ENCODE measurements at regions not wholly inside any gene's neighbourhood (a gene's known extent, or its start where the extent isn't known, plus 50 kb on each side); places are given as distances from the start of the nearest gene placed in this dataset.

DNA sequence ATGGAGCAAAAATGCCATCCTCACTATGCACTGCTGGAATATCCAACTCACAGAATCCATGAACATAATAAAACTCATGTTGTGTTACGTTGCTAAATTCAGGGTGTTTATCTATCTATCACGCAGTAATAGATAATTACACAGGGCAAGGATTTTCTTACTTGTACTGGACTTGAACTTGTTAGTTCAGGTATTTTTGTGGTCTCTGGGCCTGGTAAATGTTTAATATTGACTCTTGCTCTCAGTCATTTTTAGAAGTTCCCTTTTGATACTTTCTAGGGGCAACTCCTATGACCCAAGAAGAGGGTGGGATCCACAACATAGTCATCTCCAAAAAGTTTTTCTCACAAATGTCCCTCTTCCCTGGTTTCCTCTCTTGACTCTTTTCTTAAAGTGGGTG lies 522.4 kb upstream of the IGFBP7 start:
- TF ChIP-seq, protein P1, sequence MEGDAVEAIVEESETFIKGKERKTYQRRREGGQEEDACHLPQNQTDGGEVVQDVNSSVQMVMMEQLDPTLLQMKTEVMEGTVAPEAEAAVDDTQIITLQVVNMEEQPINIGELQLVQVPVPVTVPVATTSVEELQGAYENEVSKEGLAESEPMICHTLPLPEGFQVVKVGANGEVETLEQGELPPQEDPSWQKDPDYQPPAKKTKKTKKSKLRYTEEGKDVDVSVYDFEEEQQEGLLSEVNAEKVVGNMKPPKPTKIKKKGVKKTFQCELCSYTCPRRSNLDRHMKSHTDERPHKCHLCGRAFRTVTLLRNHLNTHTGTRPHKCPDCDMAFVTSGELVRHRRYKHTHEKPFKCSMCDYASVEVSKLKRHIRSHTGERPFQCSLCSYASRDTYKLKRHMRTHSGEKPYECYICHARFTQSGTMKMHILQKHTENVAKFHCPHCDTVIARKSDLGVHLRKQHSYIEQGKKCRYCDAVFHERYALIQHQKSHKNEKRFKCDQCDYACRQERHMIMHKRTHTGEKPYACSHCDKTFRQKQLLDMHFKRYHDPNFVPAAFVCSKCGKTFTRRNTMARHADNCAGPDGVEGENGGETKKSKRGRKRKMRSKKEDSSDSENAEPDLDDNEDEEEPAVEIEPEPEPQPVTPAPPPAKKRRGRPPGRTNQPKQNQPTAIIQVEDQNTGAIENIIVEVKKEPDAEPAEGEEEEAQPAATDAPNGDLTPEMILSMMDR (conservative IDR thresholded peaks at IDR 0.05; ENCODE audit: low read length) = no peak
- no peak for TF ChIP-seq EZH2phosphoT487 (IDR thresholded peaks at IDR 0.05; ENCODE audit: borderline replicate concordance, low read depth, low read length)
- Histone ChIP-seq H3K4me3 (ENCODE audit: low read depth, low read length, poor library complexity, severe bottlenecking) (no peak overlapping the region), H3K79me2 (ENCODE audit: insufficient read depth, low read depth, low read length) (no peaks in the 10 kb centered on the region), H3K36me3 (ENCODE audit: insufficient read depth, low read length) (no peaks in the 10 kb centered on the region), H2AFZ (ENCODE audit: low read length) (no peak overlapping the region), H3K27ac (ENCODE audit: low read depth, low read length, poor library complexity, severe bottlenecking) (no peak overlapping the region), H3K4me2 (ENCODE audit: low read length) (no peak overlapping the region), H3K9me2 (ENCODE audit: insufficient read depth, low read length) (no peaks in the 10 kb centered on the region), H3K9me3 (ENCODE audit: low read length) (no peaks in the 10 kb centered on the region), H3K4me1 (ENCODE audit: insufficient read depth, low read length, poor library complexity, severe bottlenecking) (no peaks in the 10 kb centered on the region), H4K20me1 (ENCODE audit: insufficient read depth, low read length) (no peaks in the 10 kb centered on the region)
- ChIA-PET CTCF (ENCODE audit: unreplicated experiment) (no interaction called here), POLR2A (no interaction called here)
- DNase-seq (ENCODE audit: low spot score) = no peak
- intact Hi-C loops (cut with micrococcal nuclease; ENCODE audit: unreplicated experiment) = no loop called here
- no TSS peak for BruUV-seq (replicated peaks)

DNA sequence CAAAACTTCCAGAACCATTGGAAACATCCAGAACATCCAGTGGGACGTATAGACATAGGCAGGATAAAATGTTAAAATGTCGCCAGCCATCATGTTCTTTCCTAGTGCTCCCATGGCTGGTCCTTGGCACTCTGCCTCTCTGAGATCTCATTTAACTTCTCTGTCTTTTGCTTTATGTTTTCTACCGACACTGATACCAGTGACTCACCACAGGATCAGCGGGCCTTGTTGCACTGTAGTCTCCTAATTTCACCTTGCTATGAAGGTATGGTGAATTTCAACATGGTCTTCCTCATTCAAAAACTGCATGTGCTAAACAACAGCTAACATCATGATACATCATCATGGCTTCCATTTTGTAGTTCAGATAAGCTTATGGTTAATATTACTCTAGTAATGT lies 521.0 kb upstream of the IGFBP7 start:
- BruUV-seq (replicated peaks) = no TSS peak
- intact Hi-C loops (cut with micrococcal nuclease; ENCODE audit: unreplicated experiment) = no loop called here
- H3K4me2 ChIP-seq (ENCODE audit: low read length) = no peak overlapping the region
- H3K4me1 ChIP-seq (ENCODE audit: insufficient read depth, low read length, poor library complexity, severe bottlenecking) = no peaks in the 10 kb centered on the region
- H3K4me3 ChIP-seq (ENCODE audit: low read depth, low read length, poor library complexity, severe bottlenecking) = no peak overlapping the region
- H3K36me3 ChIP-seq (ENCODE audit: insufficient read depth, low read length) = no peaks in the 10 kb centered on the region
- H4K20me1 ChIP-seq (ENCODE audit: insufficient read depth, low read length) = no peaks in the 10 kb centered on the region
- CTCF ChIA-PET (ENCODE audit: unreplicated experiment) = no interaction called here
- H3K79me2 ChIP-seq (ENCODE audit: insufficient read depth, low read depth, low read length) = no peaks in the 10 kb centered on the region
- POLR2A ChIA-PET = no interaction called here
- no peak for TF ChIP-seq EZH2phosphoT487 (IDR thresholded peaks at IDR 0.05; ENCODE audit: borderline replicate concordance, low read depth, low read length)
- TF ChIP-seq, protein P1 (conservative IDR thresholded peaks at IDR 0.05; ENCODE audit: low read length) = no peak
- H3K9me2 ChIP-seq (ENCODE audit: insufficient read depth, low read length) = no peaks in the 10 kb centered on the region
- H3K27ac ChIP-seq (ENCODE audit: low read depth, low read length, poor library complexity, severe bottlenecking) = no peak overlapping the region
- no peaks in the 10 kb centered on the region for H3K9me3 ChIP-seq (ENCODE audit: low read length)
- no peak for DNase-seq (ENCODE audit: low spot score)
- no peak overlapping the region for H2AFZ ChIP-seq (ENCODE audit: low read length)

DNA sequence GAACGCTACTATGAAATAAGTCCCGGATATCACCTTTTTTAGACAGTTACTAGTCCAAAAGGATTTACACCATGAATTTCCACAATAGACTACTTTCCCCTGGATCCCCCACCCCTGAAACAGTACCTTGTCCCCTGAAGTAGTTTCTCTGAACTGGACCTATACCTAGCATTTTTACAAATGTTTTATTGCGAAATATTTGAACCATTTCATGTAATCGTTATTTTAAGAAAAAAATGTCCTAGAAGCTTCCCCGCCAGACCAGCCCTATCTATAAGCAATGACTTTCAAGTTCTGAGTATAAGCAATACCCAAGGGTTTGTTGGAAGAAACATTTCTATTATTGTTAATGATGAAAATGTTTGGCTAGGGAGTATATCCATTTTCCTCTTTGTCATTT lies 517.8 kb upstream of the IGFBP7 start:
- Histone ChIP-seq H3K9me2 (ENCODE audit: insufficient read depth, low read length) (no peaks in the 10 kb centered on the region), H2AFZ (ENCODE audit: low read length) (no peak overlapping the region), H3K27ac (ENCODE audit: low read depth, low read length, poor library complexity, severe bottlenecking) (no peak overlapping the region), H3K9me3 (ENCODE audit: low read length) (no peaks in the 10 kb centered on the region), H4K20me1 (ENCODE audit: insufficient read depth, low read length) (no peaks in the 10 kb centered on the region), H3K79me2 (ENCODE audit: insufficient read depth, low read depth, low read length) (no peaks in the 10 kb centered on the region), H3K4me3 (ENCODE audit: low read depth, low read length, poor library complexity, severe bottlenecking) (no peak overlapping the region), H3K4me2 (ENCODE audit: low read length) (no peak overlapping the region), H3K4me1 (ENCODE audit: insufficient read depth, low read length, poor library complexity, severe bottlenecking) (no peaks in the 10 kb centered on the region), H3K36me3 (ENCODE audit: insufficient read depth, low read length) (no peaks in the 10 kb centered on the region)
- no peak for DNase-seq (ENCODE audit: low spot score)
- intact Hi-C loops (cut with micrococcal nuclease; ENCODE audit: unreplicated experiment) = no loop called here
- POLR2A ChIA-PET = no interaction called here
- no TSS peak for BruUV-seq (replicated peaks)
- CTCF ChIA-PET (ENCODE audit: unreplicated experiment) = no interaction called here
- TF ChIP-seq EZH2phosphoT487 (IDR thresholded peaks at IDR 0.05; ENCODE audit: borderline replicate concordance, low read depth, low read length) = no peak
- TF ChIP-seq, protein P1 (conservative IDR thresholded peaks at IDR 0.05; ENCODE audit: low read length) = no peak
